NT2/D1 (cell line): ENCODE measurements at regions not wholly inside any gene's neighbourhood (a gene's known extent, or its start where the extent isn't known, plus 50 kb on each side); places are given as distances from the start of the nearest gene placed in this dataset.

Experiments
- SUZ12 ChIP-seq: IDR thresholded peaks from 2 replicates; pipeline ENCODE4 v1.6.1; 2011; ENCODE audit not compliant: insufficient read length, insufficient read depth; ENCODE audit errors: extremely low read depth
- YY1 ChIP-seq: IDR thresholded peaks from 2 replicates; pipeline ENCODE4 v1.6.1; 2011; ENCODE audit not compliant: insufficient read length, insufficient read depth

GRCh38 chr12:118493962-118494361 is 117.6 kb downstream of the SUDS3 start:
- TF ChIP-seq YY1 (no peak), SUZ12 (no peak)
